ENCODE measurements at regions not wholly inside any gene's neighbourhood (a gene's known extent, or its start where the extent isn't known, plus 50 kb on each side); places are given as distances from the start of the nearest gene placed in this dataset.

- H3K4me3 ChIP-seq (ENCODE audit: low read depth, low read length, poor library complexity, severe bottlenecking): no peak overlapping the region
- no peaks in the 10 kb centered on the region for H3K36me3 ChIP-seq (ENCODE audit: insufficient read depth, low read length)
- no peaks in the 10 kb centered on the region for H4K20me1 ChIP-seq (ENCODE audit: insufficient read depth, low read length)
- H3K4me1 ChIP-seq (ENCODE audit: insufficient read depth, low read length, severe bottlenecking): no peaks in the 10 kb centered on the region
- no peak overlapping the region for H3K27ac ChIP-seq (ENCODE audit: low read depth, low read length, poor library complexity, severe bottlenecking)
- H3K9me3 ChIP-seq (ENCODE audit: low read length): no peaks in the 10 kb centered on the region
- no peak overlapping the region for H2AFZ ChIP-seq (ENCODE audit: low read length)
- no peaks in the 10 kb centered on the region for H3F3A ChIP-seq (ENCODE audit: insufficient read depth, low read length)
- TF ChIP-seq CTCF (IDR thresholded peaks at IDR 0.05; ENCODE audit: low read length) (no peak), EZH2 (IDR thresholded peaks at IDR 0.05; ENCODE audit: borderline replicate concordance, low read length) (no peak)
- H3K79me2 ChIP-seq (ENCODE audit: insufficient read depth, low read length): no peaks in the 10 kb centered on the region
- H3K4me2 ChIP-seq (ENCODE audit: low read length): no peak overlapping the region
- no peaks in the 10 kb centered on the region for H3K9me2 ChIP-seq (ENCODE audit: low read depth, low read length)
- no peak overlapping the region for H3K9ac ChIP-seq (ENCODE audit: low read length)
- 0 out of 2 replicates have a peak, but pooled peaks cover 3% of the 10 kb centered on the region for H3K27me3 ChIP-seq (ENCODE audit: insufficient read depth, low read length)
Observed at GRCh38 chr15:61681038-61681418, 379.2 kb downstream of the VPS13C start.

DNA sequence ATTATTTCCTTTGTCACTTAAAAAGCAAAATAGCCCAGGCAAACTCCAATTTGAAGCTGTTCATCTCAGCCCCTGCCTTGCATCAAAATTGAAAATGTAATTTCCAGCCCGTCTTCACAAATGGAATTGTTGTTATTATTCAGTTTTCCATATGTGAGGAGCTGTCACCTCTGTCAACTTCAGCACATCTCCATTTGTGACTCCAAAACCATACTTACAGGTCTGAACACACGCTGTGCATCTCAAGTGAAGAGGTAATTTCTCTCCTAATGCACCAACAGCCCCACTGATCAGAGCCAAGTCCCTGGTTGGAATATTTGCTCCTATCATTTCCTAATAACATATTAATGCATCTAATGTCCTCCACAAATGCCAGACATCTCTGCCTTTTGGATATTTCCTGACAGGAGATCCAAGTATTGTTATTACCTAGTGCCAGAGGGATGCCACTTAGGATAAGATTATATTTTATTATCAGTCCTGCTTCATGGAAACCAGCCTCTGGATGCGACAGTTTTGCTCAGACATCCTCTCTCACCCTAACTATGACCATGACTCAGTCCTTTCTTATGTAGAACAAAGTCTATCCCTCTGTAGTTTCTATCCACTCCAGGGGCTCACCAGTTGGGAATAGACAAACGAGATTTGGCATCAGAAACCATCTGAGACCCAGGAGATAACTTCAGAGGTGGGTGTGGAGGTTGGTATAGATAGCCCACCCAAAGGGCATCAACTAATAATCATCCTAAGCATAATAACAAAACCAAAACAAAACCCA lies 379.8 kb downstream of the VPS13C start:
- H3F3A ChIP-seq (ENCODE audit: insufficient read depth, low read length): no peaks in the 10 kb centered on the region
- H3K27ac ChIP-seq (ENCODE audit: low read depth, low read length, poor library complexity, severe bottlenecking): no peak overlapping the region
- no peaks in the 10 kb centered on the region for H3K9me2 ChIP-seq (ENCODE audit: low read depth, low read length)

DNA sequence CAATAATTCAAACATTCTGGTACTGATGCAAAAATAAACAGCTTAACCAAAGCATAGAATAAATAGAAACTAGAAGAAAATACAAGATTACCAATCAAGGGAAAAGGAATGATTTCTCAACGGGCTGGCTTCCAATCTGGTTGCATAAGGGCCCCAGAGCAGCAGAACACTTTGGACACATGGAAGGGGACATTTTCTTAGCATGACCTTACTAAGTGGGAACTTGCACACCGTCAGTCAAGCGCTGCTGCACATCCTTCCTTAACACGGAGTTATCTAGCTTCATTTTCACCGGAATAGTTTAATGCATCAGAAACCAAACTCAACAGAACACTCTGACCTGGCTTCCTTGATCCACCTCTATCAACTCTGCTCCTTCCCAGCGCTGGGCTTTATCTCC lies 388.5 kb downstream of the VPS13C start:
- no peaks in the 10 kb centered on the region for H3F3A ChIP-seq (ENCODE audit: insufficient read depth, low read length)
- H2AFZ ChIP-seq (ENCODE audit: low read length): no peak overlapping the region
- H3K27me3 ChIP-seq (ENCODE audit: insufficient read depth, low read length): no peaks in the 10 kb centered on the region
- H3K4me3 ChIP-seq (ENCODE audit: low read depth, low read length, poor library complexity, severe bottlenecking): no peak overlapping the region
- H3K27ac ChIP-seq (ENCODE audit: low read depth, low read length, poor library complexity, severe bottlenecking): no peak overlapping the region
- H3K9me2 ChIP-seq (ENCODE audit: low read depth, low read length): no peaks in the 10 kb centered on the region
- H3K9ac ChIP-seq (ENCODE audit: low read length): no peak overlapping the region
- no peak overlapping the region for H3K4me2 ChIP-seq (ENCODE audit: low read length)
- no peaks in the 10 kb centered on the region for H4K20me1 ChIP-seq (ENCODE audit: insufficient read depth, low read length)
- TF ChIP-seq CTCF (IDR thresholded peaks at IDR 0.05; ENCODE audit: low read length): no peak
- TF ChIP-seq EZH2 (IDR thresholded peaks at IDR 0.05; ENCODE audit: borderline replicate concordance, low read length): no peak
- H3K9me3 ChIP-seq (ENCODE audit: low read length): no peaks in the 10 kb centered on the region
- H3K36me3 ChIP-seq (ENCODE audit: insufficient read depth, low read length): no peaks in the 10 kb centered on the region
- H3K79me2 ChIP-seq (ENCODE audit: insufficient read depth, low read length): no peaks in the 10 kb centered on the region
- no peaks in the 10 kb centered on the region for H3K4me1 ChIP-seq (ENCODE audit: insufficient read depth, low read length, severe bottlenecking)

More for the DNA sequence above, 379.8 kb downstream of the VPS13C start:
- TF ChIP-seq CTCF (IDR thresholded peaks at IDR 0.05; ENCODE audit: low read length) (no peak), EZH2 (IDR thresholded peaks at IDR 0.05; ENCODE audit: borderline replicate concordance, low read length) (no peak)
- no peaks in the 10 kb centered on the region for H3K4me1 ChIP-seq (ENCODE audit: insufficient read depth, low read length, severe bottlenecking)
- no peak overlapping the region for H3K4me3 ChIP-seq (ENCODE audit: low read depth, low read length, poor library complexity, severe bottlenecking)
- no peaks in the 10 kb centered on the region for H4K20me1 ChIP-seq (ENCODE audit: insufficient read depth, low read length)
- H3K79me2 ChIP-seq (ENCODE audit: insufficient read depth, low read length): no peaks in the 10 kb centered on the region
- no peak overlapping the region for H3K4me2 ChIP-seq (ENCODE audit: low read length)
- H3K27me3 ChIP-seq (ENCODE audit: insufficient read depth, low read length): 0 out of 2 replicates have a peak, but pooled peaks cover 3% of the 10 kb centered on the region
- H2AFZ ChIP-seq (ENCODE audit: low read length): no peak overlapping the region
- no peaks in the 10 kb centered on the region for H3K36me3 ChIP-seq (ENCODE audit: insufficient read depth, low read length)
- no peak overlapping the region for H3K9ac ChIP-seq (ENCODE audit: low read length)
- no peaks in the 10 kb centered on the region for H3K9me3 ChIP-seq (ENCODE audit: low read length)
